Fibroblast of peridontal ligament (primary cell): ENCODE measurements at regions not wholly inside any gene's neighbourhood (a gene's known extent, or its start where the extent isn't known, plus 50 kb on each side); places are given as distances from the start of the nearest gene placed in this dataset.

ENCODE experiments used
- DNase-seq: peaks from one replicate; pipeline ENCODE4 v3.0.0-alpha.2; 2010; ENCODE audit errors: extremely low read depth

GRCh38 chr2:107024269-107024668, 138.3 kb upstream of the ST6GAL2 start:
- DNase-seq: no peak

GRCh38 chr2:107025291-107025857, 139.4 kb upstream of the ST6GAL2 start:
- DNase-seq: no peak

GRCh38 chr2:107025869-107026380, 140.0 kb upstream of the ST6GAL2 start:
- no peak for DNase-seq

- DNase-seq: no peak
Observed at GRCh38 chr2:107027205-107027604, 141.2 kb upstream of the ST6GAL2 start.

GRCh38 chr2:107027810-107028209, 141.8 kb upstream of the ST6GAL2 start:
- DNase-seq: no peak

GRCh38 chr2:107028661-107029060, 142.7 kb upstream of the ST6GAL2 start:
- DNase-seq: no peak

GRCh38 chr2:107036293-107036692, 150.3 kb upstream of the ST6GAL2 start:
- no peak for DNase-seq

- DNase-seq: no peak
Observed at GRCh38 chr2:107062173-107062572, 176.2 kb upstream of the ST6GAL2 start.

GRCh38 chr2:107062599-107063220, 176.7 kb upstream of the ST6GAL2 start:
- no peak for DNase-seq

- DNase-seq: no peak
Observed at GRCh38 chr2:107063228-107063627, 177.3 kb upstream of the ST6GAL2 start.

- DNase-seq: no peak
Observed at GRCh38 chr2:107064750-107065149, 178.8 kb upstream of the ST6GAL2 start.

- no peak for DNase-seq
Observed at GRCh38 chr2:107068069-107068916, 182.3 kb upstream of the ST6GAL2 start.

- no peak for DNase-seq
Observed at GRCh38 chr2:107069890-107070289, 183.9 kb upstream of the ST6GAL2 start.

- no peak for DNase-seq
Observed at GRCh38 chr2:107072150-107072940, 186.4 kb upstream of the ST6GAL2 start.

GRCh38 chr2:107078584-107078983, 192.6 kb upstream of the ST6GAL2 start:
- no peak for DNase-seq

- no peak for DNase-seq
Observed at GRCh38 chr2:107086497-107086896, 200.5 kb upstream of the ST6GAL2 start.

GRCh38 chr2:107088156-107088555, 202.2 kb upstream of the ST6GAL2 start:
- no peak for DNase-seq

GRCh38 chr2:107091163-107091864, 205.3 kb upstream of the ST6GAL2 start:
- DNase-seq: no peak

- no peak for DNase-seq
Observed at GRCh38 chr2:107093426-107093957, 207.5 kb upstream of the ST6GAL2 start.

GRCh38 chr2:107094450-107094986, 208.6 kb upstream of the ST6GAL2 start:
- DNase-seq: no peak

GRCh38 chr2:107102176-107102575, 216.2 kb upstream of the ST6GAL2 start:
- no peak for DNase-seq
